CD14-positive monocyte (primary cell): ENCODE measurements at regions not wholly inside any gene's neighbourhood (a gene's known extent, or its start where the extent isn't known, plus 50 kb on each side); places are given as distances from the start of the nearest gene placed in this dataset.

Experiments used
- DNase-seq, 3 donors: peaks; one replicate each; pipeline ENCODE4 v3.0.0-alpha.2; 2011 to 2022
- H2AFZ ChIP-seq: 2 replicates; pipeline ENCODE4 v1.6.0; 2012; ENCODE audit warnings: mild to moderate bottlenecking, low read depth, low read length, inconsistent platforms; ENCODE audit not compliant: insufficient read depth, poor library complexity, severe bottlenecking
- H3K27ac ChIP-seq, 2 donors: 1 replicate in 1 of 2; 2 replicates in 1 of 2; pipeline ENCODE4 v1.5.1; 2012 to 2013; ENCODE audit warnings: low read length in 2 of 2, control low read depth in 1 of 2, inconsistent platforms in 1 of 2, low read depth in 1 of 2, mild to moderate bottlenecking in 1 of 2
- H3K27me3 ChIP-seq, 2 donors: one replicate each; pipeline versions ENCODE4 v1.6.0 to v1.6.1; 2011 to 2013; ENCODE audit warnings: low read length in 2 of 2; ENCODE audit not compliant: control insufficient read depth in 2 of 2, insufficient read depth in 2 of 2
- H3K36me3 ChIP-seq, 2 donors: replicated peaks in 1 of 2; 1 replicate in 1 of 2; 2 replicates in 1 of 2; pipeline versions ENCODE4 v1.5.1 to v1.6.1; 2012 to 2013; ENCODE audit warnings: low read length in 2 of 2, control low read depth in 1 of 2, inconsistent platforms in 1 of 2, mild to moderate bottlenecking in 1 of 2; ENCODE audit not compliant: insufficient read depth in 2 of 2, control insufficient read depth in 1 of 2
- H3K4me1 ChIP-seq, 2 donors: 1 replicate in 1 of 2; 2 replicates in 1 of 2; pipeline versions ENCODE4 v1.5.1 to v1.6.1; 2012 to 2013; ENCODE audit warnings: low read length in 2 of 2, control low read depth in 1 of 2, inconsistent platforms in 1 of 2, mild to moderate bottlenecking in 1 of 2, moderate library complexity in 1 of 2; ENCODE audit not compliant: insufficient read depth in 2 of 2, control insufficient read depth in 1 of 2
- H3K4me2 ChIP-seq: replicated peaks from 2 replicates; pipeline ENCODE3; 2012; ENCODE audit warnings: low read length, moderate library complexity, mild to moderate bottlenecking; ENCODE audit not compliant: poor library complexity, severe bottlenecking; ENCODE audit errors: extremely low read depth
- H3K4me3 ChIP-seq, 3 experiments: fragments of 200-600 bp in 1 of 3; sonication (generic) in 1 of 3; replicated peaks in 1 of 3; 1 replicate in 2 of 3; 2 replicates in 1 of 3; pipeline ENCODE4 v1.5.1; 2011 to 2013; ENCODE audit warnings: low read length in 3 of 3, mild to moderate bottlenecking in 3 of 3, control low read depth in 2 of 3, low read depth in 2 of 3, inconsistent platforms in 1 of 3, moderate library complexity in 1 of 3
- H3K79me2 ChIP-seq: 2 replicates; pipeline ENCODE4 v1.6.0; 2012; ENCODE audit warnings: mild to moderate bottlenecking, control low read depth, inconsistent platforms, low read length, moderate library complexity; ENCODE audit not compliant: insufficient read depth
- H3K9ac ChIP-seq: 2 replicates; pipeline ENCODE4 v1.6.0; 2017; ENCODE audit warnings: low read length, mild to moderate bottlenecking; ENCODE audit not compliant: insufficient read depth, poor library complexity, severe bottlenecking
- H3K9me3 ChIP-seq, 2 donors: replicated peaks in 1 of 2; 1 replicate in 1 of 2; 2 replicates in 1 of 2; pipeline versions ENCODE4 v1.5.1 to v1.6.1; 2012 to 2013; ENCODE audit warnings: low read length in 2 of 2, control low read depth in 1 of 2; ENCODE audit not compliant: control insufficient read depth in 1 of 2, insufficient read depth in 1 of 2
- H4K20me1 ChIP-seq: 2 replicates; pipeline ENCODE4 v1.6.0; 2012; ENCODE audit warnings: mild to moderate bottlenecking, low read length, control low read depth, moderate library complexity; ENCODE audit not compliant: insufficient read depth
- H3K27ac Mint-ChIP-seq, 7 donors: one replicate each; pipeline ENCODE4 v1.8.0; 2020; ENCODE audit warnings: mild to moderate bottlenecking in 7 of 7, mixed read lengths in 7 of 7, moderate library complexity in 6 of 7, inconsistent platforms in 2 of 7
- H3K27me3 Mint-ChIP-seq, 3 donors: one replicate each; pipeline ENCODE4 v1.8.0; 2021 to 2022; ENCODE audit warnings: low read depth in 3 of 3, mild to moderate bottlenecking in 3 of 3, mixed read lengths in 3 of 3, moderate library complexity in 3 of 3, inconsistent platforms in 1 of 3
- H3K36me3 Mint-ChIP-seq, 2 donors: one replicate each; pipeline ENCODE4 v1.8.0; 2020; ENCODE audit warnings: mixed read lengths in 2 of 2, inconsistent platforms in 1 of 2, mild to moderate bottlenecking in 1 of 2
- H3K4me1 Mint-ChIP-seq: one replicate; pipeline ENCODE4 v1.8.0; 2020; ENCODE audit warnings: mild to moderate bottlenecking, mixed read lengths
- H3K4me3 Mint-ChIP-seq, 2 donors: one replicate each; pipeline ENCODE4 v1.8.0; 2020; ENCODE audit warnings: mild to moderate bottlenecking in 2 of 2, mixed read lengths in 2 of 2, moderate library complexity in 1 of 2
- H3K9me3 Mint-ChIP-seq, 7 donors: one replicate each; pipeline ENCODE4 v1.8.0; 2020 to 2022; ENCODE audit warnings: mixed read lengths in 7 of 7, mild to moderate bottlenecking in 6 of 7, moderate library complexity in 6 of 7, inconsistent platforms in 2 of 7
- CTCF ChIP-seq: fragments of 200-600 bp; IDR thresholded peaks from one replicate; pipeline ENCODE4 v1.8.0; 2022; ENCODE audit warnings: antibody characterized with exemption, mild to moderate bottlenecking
- WGBS: methylation state at CpG from one replicate; pipeline ENCODE4 v1.1.5; 2013; ENCODE audit warnings: missing lambda C conversion rate; ENCODE audit not compliant: insufficient coverage; 5-methylcytosine and 5-hydroxymethylcytosine counted together
- intact Hi-C, 2 donors: fragments of 100-400 bp; cut with micrococcal nuclease; formaldehyde crosslinking; loops; one replicate each; pipeline versions ENCODE4 v1.15.0 to v1.15.1; 2023

- Histone ChIP-seq H3K9ac (no peak overlapping the region), H3K4me2 (no peak overlapping the region), H3K36me3 (no peaks in the 10 kb centered on the region), H4K20me1 (no peaks in the 10 kb centered on the region), H3K4me3 (no peak overlapping the region), H3K27me3 (peaks cover 0 to 2% of the 10 kb centered on the region in 2 donors), H3K4me1 (no peaks in the 10 kb centered on the region), H2AFZ (no peak overlapping the region), H3K9me3 (no peaks in the 10 kb centered on the region), H3K79me2 (no peaks in the 10 kb centered on the region), H3K27ac (no peak overlapping the region)
- no CpG with 5 or more reads among the region's 2 CpGs for WGBS
- no peak for TF ChIP-seq CTCF
- no peaks in the 10 kb centered on the region for H3K36me3 Mint-ChIP-seq
- H3K9me3 Mint-ChIP-seq = peaks cover 0 to 2% (median 0%) of the 10 kb centered on the region in 7 donors
- H3K4me3 Mint-ChIP-seq = no peak overlapping the region
- H3K4me1 Mint-ChIP-seq = no peaks in the 10 kb centered on the region
- no peak for DNase-seq
- intact Hi-C loops = no loop called here
- H3K27me3 Mint-ChIP-seq = no peaks in the 10 kb centered on the region
- no peak overlapping the region for H3K27ac Mint-ChIP-seq
Observed at GRCh38 chr20:11050350-11050749, 376.6 kb upstream of the JAG1 start.

GRCh38 chr20:11051136-11051535, 377.3 kb upstream of the JAG1 start:
- Histone ChIP-seq H2AFZ (no peak overlapping the region), H3K4me1 (no peaks in the 10 kb centered on the region), H3K27me3 (peaks cover 0 to 2% of the 10 kb centered on the region in 2 donors), H3K4me2 (no peak overlapping the region), H4K20me1 (no peaks in the 10 kb centered on the region), H3K4me3 (no peak overlapping the region), H3K9me3 (no peaks in the 10 kb centered on the region), H3K9ac (no peak overlapping the region), H3K27ac (no peak overlapping the region), H3K79me2 (no peaks in the 10 kb centered on the region), H3K36me3 (no peaks in the 10 kb centered on the region)
- no peak for DNase-seq
- intact Hi-C loops = no loop called here
- H3K27me3 Mint-ChIP-seq = no peaks in the 10 kb centered on the region
- peaks cover 0 to 2% (median 0%) of the 10 kb centered on the region in 7 donors for H3K9me3 Mint-ChIP-seq
- H3K36me3 Mint-ChIP-seq = no peaks in the 10 kb centered on the region
- H3K27ac Mint-ChIP-seq = no peak overlapping the region
- no CpG with 5 or more reads among the region's 3 CpGs for WGBS
- TF ChIP-seq CTCF = no peak
- H3K4me1 Mint-ChIP-seq = no peaks in the 10 kb centered on the region
- no peak overlapping the region for H3K4me3 Mint-ChIP-seq
